Activated naive CD8-positive, alpha-beta T cell treated with anti-CD3 and anti-CD28 coated beads, Interleukin-2, amount 50 U/mL, for 24 hours (primary cell): ENCODE measurements at regions not wholly inside any gene's neighbourhood (a gene's known extent, or its start where the extent isn't known, plus 50 kb on each side); places are given as distances from the start of the nearest gene placed in this dataset.

Experiments used
- ATAC-seq: fragments of 150-1000 bp; cut with Tn5 transposase; one replicate; pipeline ENCODE4 v1.10.0; 2021
- DNase-seq: peaks from one replicate; pipeline ENCODE4 v3.0.0; 2021
- H3K27ac Mint-ChIP-seq: one replicate; pipeline ENCODE4 v1.8.0; 2021; ENCODE audit warnings: mild to moderate bottlenecking, mixed read lengths
- H3K27me3 Mint-ChIP-seq: one replicate; pipeline ENCODE4 v1.8.0; 2021; ENCODE audit warnings: mixed read lengths
- H3K36me3 Mint-ChIP-seq: one replicate; pipeline ENCODE4 v1.8.0; 2021; ENCODE audit warnings: low read depth, mixed read lengths
- H3K4me1 Mint-ChIP-seq: one replicate; pipeline ENCODE4 v1.8.0; 2021; ENCODE audit warnings: mixed read lengths
- H3K4me3 Mint-ChIP-seq: one replicate; pipeline ENCODE4 v1.8.0; 2021; ENCODE audit warnings: mild to moderate bottlenecking, moderate library complexity, mixed read lengths
- H3K9me3 Mint-ChIP-seq: one replicate; pipeline ENCODE4 v1.8.0; 2021; ENCODE audit warnings: mixed read lengths

GRCh38 chr3:154794814-154795445, 285.2 kb upstream of the MME start:
- no peaks in the 10 kb centered on the region for H3K36me3 Mint-ChIP-seq
- H3K4me1 Mint-ChIP-seq = no peaks in the 10 kb centered on the region
- no peak overlapping the region for H3K4me3 Mint-ChIP-seq
- H3K27me3 Mint-ChIP-seq = no peaks in the 10 kb centered on the region
- no peaks in the 10 kb centered on the region for H3K9me3 Mint-ChIP-seq
- H3K27ac Mint-ChIP-seq = no peak overlapping the region
- DNase-seq = no peak
- no peak for ATAC-seq

GRCh38 chr3:154794391-154794790, 285.7 kb upstream of the MME start:
- no peak overlapping the region for H3K27ac Mint-ChIP-seq
- no peak for ATAC-seq
- no peaks in the 10 kb centered on the region for H3K36me3 Mint-ChIP-seq

GRCh38 chr3:154792828-154793227, 287.3 kb upstream of the MME start:
- H3K27ac Mint-ChIP-seq = no peak overlapping the region
- no peaks in the 10 kb centered on the region for H3K36me3 Mint-ChIP-seq
- no peak for ATAC-seq
- no peak for DNase-seq
- H3K4me3 Mint-ChIP-seq = no peak overlapping the region
- no peaks in the 10 kb centered on the region for H3K27me3 Mint-ChIP-seq
- no peaks in the 10 kb centered on the region for H3K9me3 Mint-ChIP-seq
- H3K4me1 Mint-ChIP-seq = no peaks in the 10 kb centered on the region

More at GRCh38 chr3:154794391-154794790, 285.7 kb upstream of the MME start:
- Mint-ChIP-seq H3K4me3 (no peak overlapping the region), H3K9me3 (no peaks in the 10 kb centered on the region), H3K27me3 (no peaks in the 10 kb centered on the region), H3K4me1 (no peaks in the 10 kb centered on the region)
- DNase-seq = no peak

GRCh38 chr3:154791611-154792010, 288.5 kb upstream of the MME start:
- H3K27me3 Mint-ChIP-seq = no peaks in the 10 kb centered on the region
- H3K36me3 Mint-ChIP-seq = no peaks in the 10 kb centered on the region
- no peak overlapping the region for H3K27ac Mint-ChIP-seq
- H3K4me3 Mint-ChIP-seq = no peak overlapping the region
- no peak for ATAC-seq
- no peaks in the 10 kb centered on the region for H3K9me3 Mint-ChIP-seq
- DNase-seq = no peak
- H3K4me1 Mint-ChIP-seq = no peaks in the 10 kb centered on the region

- DNase-seq (no peak), ATAC-seq (no peak)
- Mint-ChIP-seq H3K27me3 (no peaks in the 10 kb centered on the region), H3K4me1 (no peaks in the 10 kb centered on the region), H3K36me3 (no peaks in the 10 kb centered on the region), H3K4me3 (no peak overlapping the region), H3K9me3 (no peaks in the 10 kb centered on the region), H3K27ac (no peak overlapping the region)
These were observed 293.4 kb upstream of the MME start for GRCh38 chr3:154786724-154787123.

- no peak overlapping the region for H3K27ac Mint-ChIP-seq
- DNase-seq = no peak
These were observed 296.6 kb upstream of the MME start for GRCh38 chr3:154783521-154783931.

GRCh38 chr3:154783061-154783460, 297.1 kb upstream of the MME start:
- Mint-ChIP-seq H3K9me3 (no peaks in the 10 kb centered on the region), H3K27ac (no peak overlapping the region), H3K4me3 (no peak overlapping the region), H3K4me1 (no peaks in the 10 kb centered on the region), H3K27me3 (no peaks in the 10 kb centered on the region), H3K36me3 (no peaks in the 10 kb centered on the region)
- DNase-seq = no peak
- no peak for ATAC-seq

More at GRCh38 chr3:154783521-154783931, 296.6 kb upstream of the MME start:
- ATAC-seq = no peak
- no peaks in the 10 kb centered on the region for H3K36me3 Mint-ChIP-seq
- H3K4me1 Mint-ChIP-seq = no peaks in the 10 kb centered on the region
- H3K9me3 Mint-ChIP-seq = no peaks in the 10 kb centered on the region
- no peak overlapping the region for H3K4me3 Mint-ChIP-seq
- no peaks in the 10 kb centered on the region for H3K27me3 Mint-ChIP-seq

- no peak overlapping the region for H3K27ac Mint-ChIP-seq
- DNase-seq = no peak
- no peaks in the 10 kb centered on the region for H3K27me3 Mint-ChIP-seq
- no peak for ATAC-seq
- no peak overlapping the region for H3K4me3 Mint-ChIP-seq
- no peaks in the 10 kb centered on the region for H3K36me3 Mint-ChIP-seq
- H3K9me3 Mint-ChIP-seq = no peaks in the 10 kb centered on the region
- no peaks in the 10 kb centered on the region for H3K4me1 Mint-ChIP-seq
These were observed 298.0 kb upstream of the MME start for GRCh38 chr3:154782151-154782550.

GRCh38 chr3:154781595-154781994, 298.5 kb upstream of the MME start:
- ATAC-seq (no peak), DNase-seq (no peak)
- no peaks in the 10 kb centered on the region for H3K4me1 Mint-ChIP-seq
- H3K27ac Mint-ChIP-seq = no peak overlapping the region
- H3K4me3 Mint-ChIP-seq = no peak overlapping the region
- H3K9me3 Mint-ChIP-seq = no peaks in the 10 kb centered on the region
- H3K27me3 Mint-ChIP-seq = no peaks in the 10 kb centered on the region
- H3K36me3 Mint-ChIP-seq = no peaks in the 10 kb centered on the region

GRCh38 chr3:154780263-154780662, 299.9 kb upstream of the MME start:
- H3K9me3 Mint-ChIP-seq = no peaks in the 10 kb centered on the region
- no peak overlapping the region for H3K4me3 Mint-ChIP-seq
- H3K4me1 Mint-ChIP-seq = no peaks in the 10 kb centered on the region
- no peak for DNase-seq
- H3K27ac Mint-ChIP-seq = no peak overlapping the region
- H3K27me3 Mint-ChIP-seq = no peaks in the 10 kb centered on the region
- H3K36me3 Mint-ChIP-seq = no peaks in the 10 kb centered on the region
- ATAC-seq = no peak

- DNase-seq (no peak), ATAC-seq (no peak)
- no peak overlapping the region for H3K4me3 Mint-ChIP-seq
- H3K36me3 Mint-ChIP-seq = no peaks in the 10 kb centered on the region
- H3K27me3 Mint-ChIP-seq = no peaks in the 10 kb centered on the region
- H3K4me1 Mint-ChIP-seq = no peaks in the 10 kb centered on the region
- H3K27ac Mint-ChIP-seq = no peak overlapping the region
- no peaks in the 10 kb centered on the region for H3K9me3 Mint-ChIP-seq
These were observed 300.5 kb upstream of the MME start for GRCh38 chr3:154779571-154779970.

- Mint-ChIP-seq H3K36me3 (no peaks in the 10 kb centered on the region), H3K27me3 (no peaks in the 10 kb centered on the region), H3K9me3 (no peaks in the 10 kb centered on the region), H3K4me1 (no peaks in the 10 kb centered on the region), H3K27ac (no peak overlapping the region), H3K4me3 (no peak overlapping the region)
- ATAC-seq = no peak
- DNase-seq = no peak
These were observed 302.1 kb upstream of the MME start for GRCh38 chr3:154778057-154778456.

- H3K4me1 Mint-ChIP-seq = no peaks in the 10 kb centered on the region
- H3K27me3 Mint-ChIP-seq = no peaks in the 10 kb centered on the region
- ATAC-seq (no peak), DNase-seq (no peak)
- no peak overlapping the region for H3K27ac Mint-ChIP-seq
- H3K36me3 Mint-ChIP-seq = no peaks in the 10 kb centered on the region
- no peak overlapping the region for H3K4me3 Mint-ChIP-seq
- H3K9me3 Mint-ChIP-seq = no peaks in the 10 kb centered on the region
These were observed 303.4 kb upstream of the MME start for GRCh38 chr3:154776549-154777225.

GRCh38 chr3:154775821-154776548, 304.1 kb upstream of the MME start:
- Mint-ChIP-seq H3K27ac (no peak overlapping the region), H3K4me1 (no peaks in the 10 kb centered on the region), H3K4me3 (no peak overlapping the region), H3K9me3 (no peaks in the 10 kb centered on the region), H3K27me3 (no peaks in the 10 kb centered on the region), H3K36me3 (no peaks in the 10 kb centered on the region)
- ATAC-seq (no peak), DNase-seq (no peak)
